GM19463 (cell line): ENCODE measurements at regions not wholly inside any gene's neighbourhood (a gene's known extent, or its start where the extent isn't known, plus 50 kb on each side); places are given as distances from the start of the nearest gene placed in this dataset.

Source experiments
- ATAC-seq: cut with Tn5 transposase; IDR thresholded peaks from one replicate; pipeline ENCODE4 v1.9.1; 2021; ENCODE audit warnings: mild to moderate bottlenecking, moderate library complexity; ENCODE audit not compliant: unreplicated experiment

- no peak for ATAC-seq
Measured at GRCh38 chr20:20832715-20833114, 120.3 kb upstream of the RALGAPA2 start.

DNA sequence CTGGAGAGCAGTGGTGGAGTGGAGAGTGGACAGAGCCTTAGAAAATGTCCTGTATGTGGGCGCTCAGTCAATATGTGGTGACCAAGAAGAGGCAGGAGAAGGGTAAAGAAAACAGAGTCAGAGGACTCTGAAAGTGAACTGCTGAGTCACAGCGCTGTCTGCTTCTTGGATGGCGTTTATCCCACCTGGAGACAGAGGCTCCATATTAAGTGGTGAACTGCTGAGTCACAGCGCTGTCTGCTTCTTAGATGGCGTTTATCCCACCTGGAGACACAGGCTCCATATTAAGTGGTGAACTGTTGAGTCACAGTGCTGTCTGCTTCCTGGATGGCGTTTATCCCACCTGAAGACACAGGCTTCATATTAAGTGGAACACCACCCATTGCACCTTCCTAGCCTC lies 119.3 kb upstream of the RALGAPA2 start:
- no peak for ATAC-seq

DNA sequence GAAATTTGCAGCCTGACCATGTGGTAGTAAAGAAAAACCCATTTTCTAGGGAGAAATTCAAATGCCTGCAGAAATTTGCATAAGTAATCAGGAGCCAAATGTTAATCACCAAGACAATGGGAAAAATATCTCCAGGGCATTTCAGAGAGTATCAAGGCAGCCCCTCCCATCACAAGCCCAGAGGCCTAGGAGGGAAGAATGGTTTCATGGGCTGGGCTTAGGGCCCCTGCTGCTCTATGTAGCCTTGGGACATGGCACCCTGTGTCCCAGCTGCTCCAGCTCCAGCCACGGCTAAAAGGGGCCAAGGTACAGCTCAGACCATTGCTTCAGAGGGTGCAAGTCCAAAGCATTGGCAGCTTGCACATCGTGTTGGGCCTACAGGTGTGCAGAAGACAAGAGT lies 117.2 kb upstream of the RALGAPA2 start:
- no peak for ATAC-seq

DNA sequence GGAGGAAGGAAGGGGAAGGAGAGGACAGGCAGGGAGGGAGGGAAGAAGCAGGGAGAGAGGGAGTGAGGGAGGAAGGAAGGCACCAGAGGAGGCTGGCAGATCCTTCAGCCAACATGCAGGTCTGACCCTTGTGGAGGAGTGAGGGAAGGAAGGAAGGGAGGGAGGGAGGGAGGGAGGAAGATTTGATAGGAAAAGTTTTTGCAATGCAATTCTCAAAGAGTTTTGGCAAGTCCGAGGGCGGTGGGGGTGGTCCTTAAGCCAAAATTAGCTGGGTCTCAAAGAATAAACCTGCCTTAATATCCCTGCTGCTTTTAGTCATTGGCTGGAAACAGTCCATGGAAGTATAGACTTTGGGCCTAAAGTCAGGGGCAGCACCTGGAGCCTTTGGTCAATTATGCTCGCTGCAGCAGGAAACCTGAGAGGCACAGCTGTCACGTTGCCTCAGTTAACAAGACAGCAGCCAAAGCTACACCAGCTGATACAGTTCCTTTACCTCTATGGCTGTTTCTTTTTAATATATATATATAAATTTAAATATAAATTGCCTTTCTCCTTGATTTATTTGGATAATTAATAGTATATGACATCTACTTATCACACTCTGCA lies 115.7 kb upstream of the RALGAPA2 start:
- no peak for ATAC-seq

DNA sequence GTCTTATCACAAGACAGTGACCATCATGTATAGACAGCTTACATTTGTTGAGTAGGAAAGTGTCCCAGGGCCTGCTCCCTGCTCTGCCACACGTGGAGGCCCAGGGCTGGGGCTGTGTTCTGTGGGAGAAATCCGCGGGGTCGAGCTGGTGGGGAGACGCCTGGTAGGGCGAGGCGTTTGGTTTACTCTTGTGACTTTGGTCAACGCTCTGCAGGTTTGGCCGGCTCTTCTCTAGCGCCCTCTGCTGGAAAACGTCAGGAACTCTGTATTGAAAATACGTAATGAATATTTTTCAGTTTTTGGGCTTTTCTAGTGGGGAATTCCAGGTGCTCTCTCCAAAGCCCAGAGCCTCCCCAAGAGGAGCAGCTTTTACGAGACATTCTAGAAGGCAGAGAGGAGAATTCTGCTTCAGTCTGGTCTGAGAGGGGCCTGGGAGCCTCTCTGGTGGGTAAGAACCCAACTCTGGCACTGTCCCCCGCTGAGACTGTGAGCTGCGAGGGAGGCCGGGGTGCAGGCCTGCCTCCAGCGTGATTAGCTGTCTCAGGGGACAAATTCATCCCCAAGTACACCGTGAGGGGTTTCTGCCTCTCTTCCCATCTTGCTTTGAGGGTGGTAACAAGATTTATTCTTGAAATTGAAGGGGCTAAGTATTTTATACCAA lies 112.6 kb upstream of the RALGAPA2 start:
- peak; percentile 80 for ATAC-seq

DNA sequence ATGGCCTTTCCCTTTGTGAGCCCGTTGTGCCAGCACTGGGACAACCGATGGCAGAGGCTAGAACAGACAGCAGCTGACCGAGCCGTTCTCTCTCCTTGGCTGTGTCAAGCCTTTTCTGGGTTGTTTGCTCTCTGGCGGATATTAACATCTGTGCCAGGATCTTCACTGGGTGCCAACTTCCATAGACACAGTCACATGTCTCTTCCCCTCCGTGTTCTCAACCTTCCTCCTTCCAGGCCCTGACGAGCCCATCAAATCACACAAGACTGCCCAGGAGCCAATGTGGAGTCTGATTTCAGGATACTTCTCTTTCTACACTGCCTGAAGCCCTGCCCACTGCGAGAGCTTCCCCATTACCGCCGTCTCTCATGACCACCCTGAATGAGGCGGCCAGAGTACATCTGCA lies 111.0 kb upstream of the RALGAPA2 start:
- ATAC-seq = no peak

DNA sequence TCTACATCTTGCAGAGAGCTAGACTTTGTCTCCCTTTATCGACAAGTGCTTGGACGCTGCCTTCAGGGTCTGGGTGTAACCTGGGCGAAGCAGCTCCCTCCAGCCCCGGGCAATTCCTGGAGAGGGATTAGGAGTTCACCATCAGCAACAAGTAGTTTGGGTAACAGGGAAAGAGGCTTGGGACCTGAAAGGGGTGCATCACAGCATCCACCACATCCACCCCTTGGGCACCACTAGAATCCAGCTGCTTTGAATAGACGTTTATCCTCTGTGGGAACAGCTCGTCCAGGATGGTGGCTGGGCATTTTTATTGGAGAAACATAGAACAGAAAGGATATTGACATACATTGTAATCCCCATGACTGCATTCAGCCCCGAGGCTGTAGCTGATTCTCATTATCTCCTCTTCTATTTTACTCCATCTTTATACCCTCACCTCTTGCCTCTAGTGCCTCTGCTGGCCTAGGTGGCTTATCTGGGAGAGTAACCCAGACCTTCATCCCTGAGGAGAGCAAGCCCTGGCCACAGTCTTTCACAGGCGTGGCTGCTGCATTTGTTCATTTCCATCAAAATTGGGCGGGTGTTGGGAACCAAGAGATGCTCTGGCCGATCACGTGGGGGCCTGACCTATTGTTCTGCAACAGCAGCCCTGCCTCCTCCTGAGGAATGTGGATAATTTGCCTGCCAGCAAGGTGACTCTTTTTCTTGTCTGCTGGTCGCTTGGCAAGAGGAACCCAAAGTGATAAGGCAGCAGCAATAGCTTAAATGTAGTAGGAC lies 109.2 kb upstream of the RALGAPA2 start:
- no peak for ATAC-seq

DNA sequence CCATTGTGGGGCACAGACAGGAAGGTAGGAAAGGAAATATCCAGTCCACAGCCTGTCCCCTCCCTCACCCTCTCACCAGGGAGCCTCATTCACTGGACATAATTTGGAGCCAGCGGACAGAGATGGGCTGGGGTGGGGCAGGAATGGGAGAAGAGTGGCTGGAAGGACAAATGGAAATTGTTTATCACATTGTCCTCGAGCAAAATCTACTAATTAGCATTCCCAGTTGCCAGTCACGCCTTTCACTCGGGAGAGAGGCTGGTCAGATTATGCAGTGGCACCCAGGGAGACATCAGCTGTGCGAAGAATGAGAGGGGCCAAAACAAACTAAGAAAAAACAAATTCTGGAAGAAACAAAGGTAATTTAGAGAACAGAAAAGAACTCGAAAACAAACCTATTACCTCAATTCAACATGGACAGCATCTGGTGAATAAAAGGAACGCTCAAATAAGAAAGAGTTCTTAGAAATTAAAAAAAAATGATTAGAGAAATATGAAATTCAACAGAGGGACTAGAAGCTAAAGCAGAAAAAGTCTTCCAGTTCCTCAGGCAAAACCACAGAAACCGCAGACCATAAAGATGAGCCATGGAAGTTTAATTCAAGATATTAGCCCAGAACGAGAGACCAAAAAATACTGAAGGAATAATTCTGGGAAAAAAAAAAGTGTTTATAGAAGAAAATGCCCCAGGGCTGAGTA lies 108.5 kb upstream of the RALGAPA2 start:
- no peak for ATAC-seq

DNA sequence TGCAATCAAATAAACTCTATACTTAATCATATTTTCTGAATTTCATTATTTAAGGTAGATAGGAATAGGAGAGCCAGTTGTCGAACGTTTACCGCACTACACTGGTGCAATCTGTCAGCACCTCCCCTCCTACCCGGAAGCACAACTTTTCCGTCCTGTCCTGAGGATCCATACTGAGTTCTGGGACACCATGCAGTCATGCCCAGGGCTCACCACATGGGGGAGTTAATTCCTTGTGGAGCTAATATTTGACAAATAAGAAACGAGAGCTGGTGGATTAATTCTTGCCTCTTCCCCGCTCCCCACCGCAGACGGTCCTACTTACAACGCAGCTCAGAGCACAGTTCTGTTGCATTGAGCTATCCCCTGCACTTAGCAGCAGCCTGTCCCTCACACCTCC lies 107.7 kb upstream of the RALGAPA2 start:
- no peak for ATAC-seq

GRCh38 chr20:20816969-20817755 lies 104.7 kb upstream of the RALGAPA2 start:
- no peak for ATAC-seq

GRCh38 chr20:20815711-20816455 lies 103.4 kb upstream of the RALGAPA2 start:
- no peak for ATAC-seq

DNA sequence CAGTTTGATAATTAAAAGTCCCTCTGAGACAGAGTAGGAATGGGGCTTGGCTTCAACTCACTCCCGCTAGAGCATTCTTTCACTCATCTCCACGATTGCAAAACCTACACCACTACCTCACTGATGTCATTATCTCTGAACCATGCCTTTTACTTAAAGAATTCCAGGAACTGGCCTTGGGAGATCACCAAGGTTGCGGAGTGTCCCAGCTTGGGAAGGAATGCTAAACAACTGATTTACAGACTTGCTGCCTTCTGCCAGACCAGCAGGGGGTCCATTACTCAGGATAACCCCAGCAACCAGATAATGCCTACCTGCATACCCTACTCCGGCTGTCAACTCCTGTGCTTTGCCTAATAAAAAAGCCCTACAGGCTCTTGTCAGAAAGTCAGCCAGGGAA lies 102.2 kb upstream of the RALGAPA2 start:
- ATAC-seq = no peak

- no peak for ATAC-seq
Measured at GRCh38 chr20:20812136-20812535, 99.7 kb upstream of the RALGAPA2 start.

- no peak for ATAC-seq
Measured at GRCh38 chr20:20808016-20808415, 95.6 kb upstream of the RALGAPA2 start.

DNA sequence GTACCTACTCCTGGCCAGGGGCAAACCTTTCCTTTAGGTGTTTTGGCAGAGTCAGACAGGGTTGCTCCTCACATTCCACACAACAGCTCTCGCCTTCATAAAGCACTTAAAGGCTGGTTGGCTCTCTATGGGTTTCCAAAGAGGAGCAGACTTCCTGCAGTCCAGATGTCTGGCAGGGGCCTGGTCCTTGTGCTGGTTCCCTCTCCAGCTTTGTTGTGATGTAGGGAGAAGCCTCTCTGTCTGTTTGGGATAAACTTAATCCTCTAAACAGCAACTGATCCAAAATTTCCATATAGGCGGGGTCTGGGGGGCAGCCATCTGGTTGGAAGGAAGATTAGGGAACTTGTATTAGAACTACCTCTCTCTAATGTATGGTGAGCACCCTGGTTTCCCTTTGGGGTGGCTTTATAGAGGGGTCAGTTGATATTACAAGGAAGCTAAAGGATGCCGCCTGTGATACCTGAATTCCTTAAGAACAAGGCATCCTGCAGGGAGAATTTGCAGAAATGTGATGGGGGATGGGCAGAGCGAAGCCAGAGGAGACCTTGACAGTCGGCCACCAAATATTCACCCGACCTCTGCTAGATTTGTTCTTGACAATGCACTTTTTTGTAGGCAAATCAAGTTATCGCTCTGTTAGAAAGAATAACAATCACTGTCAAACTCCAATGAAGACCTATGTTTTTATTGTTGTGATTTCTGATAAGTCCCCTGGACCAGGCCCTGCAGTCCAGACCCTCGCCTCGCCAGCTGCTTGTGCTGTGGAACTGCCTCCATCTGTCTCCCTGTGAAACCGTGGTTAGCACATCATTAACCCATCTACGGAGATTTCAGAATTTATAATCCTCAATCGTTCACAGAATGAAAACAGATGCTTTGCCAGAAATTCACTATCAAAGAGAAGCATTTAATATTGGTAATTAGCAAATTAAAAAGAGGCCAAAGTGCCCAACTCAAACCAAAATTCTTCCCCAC lies 94.0 kb upstream of the RALGAPA2 start:
- no peak for ATAC-seq

DNA sequence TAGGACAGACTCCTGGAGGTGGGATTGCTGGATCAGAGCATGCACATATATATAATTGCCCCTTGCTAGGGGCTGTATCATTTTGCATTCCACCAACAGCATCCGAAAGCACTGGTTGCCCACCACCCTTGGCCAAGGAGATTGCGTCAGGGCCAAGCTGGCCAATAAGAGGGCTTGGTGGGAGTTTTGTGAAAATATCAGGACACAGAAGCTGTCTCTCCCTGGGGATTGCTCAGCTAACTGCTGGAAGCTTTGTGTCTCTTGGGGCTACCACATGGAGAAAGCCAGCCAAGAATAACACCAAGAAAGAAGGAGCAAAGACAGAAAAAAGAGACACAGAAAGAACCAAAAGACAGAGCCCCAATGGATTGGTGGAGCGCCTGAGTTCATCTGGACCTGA lies 90.6 kb upstream of the RALGAPA2 start:
- ATAC-seq = no peak

- no peak for ATAC-seq
Measured at GRCh38 chr20:20802328-20802727, 89.9 kb upstream of the RALGAPA2 start.

- ATAC-seq = no peak
Measured at GRCh38 chr20:20799716-20800312, 87.4 kb upstream of the RALGAPA2 start.
